HL-60 (cell line): ENCODE measurements at regions not wholly inside any gene's neighbourhood (a gene's known extent, or its start where the extent isn't known, plus 50 kb on each side); places are given as distances from the start of the nearest gene placed in this dataset.

Experiments
- CTCF ChIP-seq: IDR thresholded peaks from one replicate; pipeline ENCODE4 v1.5.1; 2011; ENCODE audit warnings: low read length, control low read depth, inconsistent platforms; ENCODE audit not compliant: insufficient read depth
- GABPA ChIP-seq: IDR thresholded peaks from 2 replicates; pipeline ENCODE4 v1.6.1; 2012; ENCODE audit warnings: low read depth
- POLR2AphosphoS5 ChIP-seq: IDR thresholded peaks from 2 replicates; pipeline ENCODE4 v1.6.1; 2012; ENCODE audit warnings: low read depth
- REST ChIP-seq: IDR thresholded peaks from 2 replicates; pipeline ENCODE4 v1.6.1; 2012; ENCODE audit warnings: low read depth; ENCODE audit not compliant: insufficient replicate concordance

- TF ChIP-seq REST (no peak), POLR2AphosphoS5 (no peak), CTCF (no peak), GABPA (no peak)
Observed at GRCh38 chr5:170442391-170442790, 53.2 kb upstream of the KCNMB1 start.
